Osteocyte (in vitro differentiated cells): ENCODE measurements at regions not wholly inside any gene's neighbourhood (a gene's known extent, or its start where the extent isn't known, plus 50 kb on each side); places are given as distances from the start of the nearest gene placed in this dataset.

Source experiments
- DNase-seq: peaks from one replicate; pipeline ENCODE4 v3.0.0; 2021; ENCODE audit warnings: mixed read lengths; ENCODE audit not compliant: unreplicated experiment; ENCODE audit errors: extremely low spot score
- H3K27ac Mint-ChIP-seq: one replicate; pipeline ENCODE4 v1.8.0; 2021; ENCODE audit warnings: mild to moderate bottlenecking, mixed read lengths; ENCODE audit not compliant: unreplicated experiment
- H3K27me3 Mint-ChIP-seq: one replicate; pipeline ENCODE4 v1.8.0; 2021; ENCODE audit warnings: mixed read lengths; ENCODE audit not compliant: unreplicated experiment
- H3K36me3 Mint-ChIP-seq: one replicate; pipeline ENCODE4 v1.8.0; 2021; ENCODE audit warnings: mixed read lengths; ENCODE audit not compliant: unreplicated experiment
- H3K4me1 Mint-ChIP-seq: one replicate; pipeline ENCODE4 v1.8.0; 2021; ENCODE audit warnings: mixed read lengths; ENCODE audit not compliant: unreplicated experiment
- H3K4me3 Mint-ChIP-seq: one replicate; pipeline ENCODE4 v1.8.0; 2021; ENCODE audit warnings: mild to moderate bottlenecking, moderate library complexity, mixed read lengths; ENCODE audit not compliant: unreplicated experiment
- H3K9me3 Mint-ChIP-seq: one replicate; pipeline ENCODE4 v1.8.0; 2021; ENCODE audit warnings: mixed read lengths; ENCODE audit not compliant: unreplicated experiment
- TF ChIP-seq, protein P1 (sequence below): fragments of 200-600 bp; sonication (generic); IDR thresholded peaks from 2 replicates; pipeline ENCODE4 v1.5.0; 2021; ENCODE audit warnings: antibody characterized with exemption, mild to moderate bottlenecking, moderate library complexity

DNA sequence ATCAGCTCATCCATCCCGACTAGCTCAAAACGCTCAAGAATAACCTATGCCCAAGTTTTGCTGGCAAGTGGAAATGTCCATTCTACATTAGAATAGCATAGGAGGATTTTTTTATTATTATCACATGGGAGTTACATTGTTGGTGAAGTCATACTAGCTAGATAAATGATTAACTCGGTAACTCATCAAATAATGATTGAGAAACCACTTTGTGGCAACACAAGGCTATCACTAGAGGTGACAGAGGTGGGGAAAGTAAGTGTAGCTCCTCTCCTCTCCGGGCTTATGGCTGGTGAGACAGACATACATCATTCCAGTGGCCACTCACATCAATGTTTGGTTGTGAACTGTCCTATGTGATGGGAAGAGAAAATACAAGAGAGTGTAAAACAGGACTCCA lies 161.6 kb downstream of the ZIC5 start:
- Mint-ChIP-seq H3K4me3 (no peak overlapping the region), H3K36me3 (no peaks in the 10 kb centered on the region), H3K9me3 (no peaks in the 10 kb centered on the region), H3K27ac (no peak overlapping the region), H3K27me3 (peaks cover 10% of the 10 kb centered on the region), H3K4me1 (peaks cover 10% of the 10 kb centered on the region)
- no peak for DNase-seq
- TF ChIP-seq, protein P1, sequence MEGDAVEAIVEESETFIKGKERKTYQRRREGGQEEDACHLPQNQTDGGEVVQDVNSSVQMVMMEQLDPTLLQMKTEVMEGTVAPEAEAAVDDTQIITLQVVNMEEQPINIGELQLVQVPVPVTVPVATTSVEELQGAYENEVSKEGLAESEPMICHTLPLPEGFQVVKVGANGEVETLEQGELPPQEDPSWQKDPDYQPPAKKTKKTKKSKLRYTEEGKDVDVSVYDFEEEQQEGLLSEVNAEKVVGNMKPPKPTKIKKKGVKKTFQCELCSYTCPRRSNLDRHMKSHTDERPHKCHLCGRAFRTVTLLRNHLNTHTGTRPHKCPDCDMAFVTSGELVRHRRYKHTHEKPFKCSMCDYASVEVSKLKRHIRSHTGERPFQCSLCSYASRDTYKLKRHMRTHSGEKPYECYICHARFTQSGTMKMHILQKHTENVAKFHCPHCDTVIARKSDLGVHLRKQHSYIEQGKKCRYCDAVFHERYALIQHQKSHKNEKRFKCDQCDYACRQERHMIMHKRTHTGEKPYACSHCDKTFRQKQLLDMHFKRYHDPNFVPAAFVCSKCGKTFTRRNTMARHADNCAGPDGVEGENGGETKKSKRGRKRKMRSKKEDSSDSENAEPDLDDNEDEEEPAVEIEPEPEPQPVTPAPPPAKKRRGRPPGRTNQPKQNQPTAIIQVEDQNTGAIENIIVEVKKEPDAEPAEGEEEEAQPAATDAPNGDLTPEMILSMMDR: no peak

DNA sequence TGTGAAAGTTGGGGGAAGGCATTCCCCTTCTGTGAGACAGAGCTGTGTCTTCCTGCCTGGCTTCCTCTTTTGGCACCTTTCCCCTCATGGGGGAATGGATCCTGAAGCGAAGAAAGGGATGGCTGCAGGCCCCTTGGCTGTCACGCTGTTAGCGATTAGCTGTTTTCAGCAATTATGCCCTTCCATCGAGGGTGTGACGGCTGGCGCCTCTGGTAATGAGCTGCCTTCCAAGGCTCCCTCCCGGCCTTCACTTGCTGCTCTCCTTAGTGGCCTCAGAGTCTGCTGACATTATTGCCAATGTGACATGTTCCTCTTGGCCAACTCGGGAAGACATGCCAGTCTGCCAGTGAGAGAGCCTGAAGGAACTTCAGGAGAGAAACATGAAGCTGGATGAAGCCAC lies 162.1 kb downstream of the ZIC5 start:
- TF ChIP-seq, protein P1: no peak
- H3K36me3 Mint-ChIP-seq: no peaks in the 10 kb centered on the region
- DNase-seq: no peak
- H3K27me3 Mint-ChIP-seq: peaks cover 10% of the 10 kb centered on the region
- H3K27ac Mint-ChIP-seq: no peak overlapping the region
- no peak overlapping the region for H3K4me3 Mint-ChIP-seq
- H3K4me1 Mint-ChIP-seq: peaks cover 10% of the 10 kb centered on the region
- H3K9me3 Mint-ChIP-seq: no peaks in the 10 kb centered on the region

DNA sequence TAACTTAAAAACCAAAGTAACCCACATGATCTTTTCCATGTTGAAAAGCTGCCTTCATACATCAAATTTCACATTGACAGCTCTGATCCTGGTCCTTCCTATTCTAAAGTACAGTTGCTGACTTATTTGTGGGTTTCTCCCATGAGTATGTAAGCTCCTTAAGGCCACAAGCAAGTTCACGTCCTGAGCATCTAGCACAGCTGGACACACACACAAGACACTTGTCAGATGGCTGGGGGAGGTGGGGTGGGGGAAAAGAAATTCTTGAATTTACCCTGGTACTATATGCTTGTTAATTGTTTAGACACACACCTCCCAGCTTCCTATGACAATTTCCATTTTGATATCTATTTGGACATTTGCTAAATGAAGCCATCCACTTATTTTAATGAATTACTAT lies 162.8 kb downstream of the ZIC5 start:
- Mint-ChIP-seq H3K4me1 (peaks cover 14% of the 10 kb centered on the region), H3K27me3 (peaks cover 10% of the 10 kb centered on the region), H3K4me3 (no peak overlapping the region), H3K27ac (no peak overlapping the region), H3K36me3 (no peaks in the 10 kb centered on the region), H3K9me3 (no peaks in the 10 kb centered on the region)
- DNase-seq: no peak
- TF ChIP-seq, protein P1: no peak

DNA sequence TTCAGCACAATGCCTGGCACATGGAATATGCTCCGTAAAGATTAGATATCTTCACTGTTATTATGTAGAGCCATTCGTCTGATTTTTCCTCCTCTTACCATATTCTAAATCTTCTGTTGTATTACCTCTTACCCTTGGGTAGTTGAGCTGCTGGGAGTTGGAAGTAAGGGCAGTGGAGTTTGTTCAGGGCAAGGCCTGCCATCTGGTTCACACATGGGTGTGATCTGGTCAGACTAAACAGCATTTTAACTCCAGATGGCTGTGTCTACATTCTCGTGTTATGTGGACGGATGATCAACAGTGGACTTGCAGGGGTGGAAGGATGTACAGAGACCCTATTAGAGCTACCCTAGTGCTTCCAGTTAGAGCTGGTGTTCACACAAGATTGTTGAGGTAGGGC lies 164.9 kb downstream of the ZIC5 start:
- H3K36me3 Mint-ChIP-seq: no peaks in the 10 kb centered on the region
- peaks cover 5% of the 10 kb centered on the region for H3K4me1 Mint-ChIP-seq
- TF ChIP-seq, protein P1: no peak
- peaks cover 12% of the 10 kb centered on the region for H3K27me3 Mint-ChIP-seq
- DNase-seq: no peak
- no peak overlapping the region for H3K27ac Mint-ChIP-seq
- H3K9me3 Mint-ChIP-seq: no peaks in the 10 kb centered on the region
- H3K4me3 Mint-ChIP-seq: no peak overlapping the region

DNA sequence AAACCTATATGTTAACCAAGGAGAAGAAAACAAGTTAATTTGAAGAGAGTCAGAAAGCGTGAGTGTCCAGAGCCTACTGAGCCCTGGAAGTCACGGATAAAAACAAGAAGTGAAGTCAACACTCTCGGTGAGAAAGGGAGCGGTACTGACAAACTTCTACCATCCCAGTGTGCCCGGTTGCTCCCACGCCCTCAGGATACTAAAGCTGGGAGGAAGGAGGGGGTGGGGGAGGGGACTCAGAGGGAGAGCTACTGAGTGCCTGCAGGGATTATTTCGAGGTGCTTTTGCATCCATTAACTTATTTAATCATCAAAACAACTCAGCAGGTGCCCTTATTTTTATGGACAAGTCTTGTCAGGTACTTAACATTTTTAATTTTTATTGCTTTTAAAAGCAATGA lies 166.2 kb downstream of the ZIC5 start:
- no peak overlapping the region for H3K4me3 Mint-ChIP-seq
- peaks cover 12% of the 10 kb centered on the region for H3K27me3 Mint-ChIP-seq
- H3K9me3 Mint-ChIP-seq: no peaks in the 10 kb centered on the region
- no peak for DNase-seq
- peaks cover 5% of the 10 kb centered on the region for H3K4me1 Mint-ChIP-seq
- TF ChIP-seq, protein P1: no peak
- no peak overlapping the region for H3K27ac Mint-ChIP-seq
- H3K36me3 Mint-ChIP-seq: no peaks in the 10 kb centered on the region
